NCI-H2196 (cell line): ENCODE measurements at regions not wholly inside any gene's neighbourhood (a gene's known extent, or its start where the extent isn't known, plus 50 kb on each side); places are given as distances from the start of the nearest gene placed in this dataset.
"Not testable (repeated sequence)": the region's sequence is repeated elsewhere in the genome, so short reads cannot be mapped to it uniquely, and the experiment has no call there.

Source experiments
- DNase-seq: peaks from one replicate; lab custom pipeline; 2025; ENCODE audit not compliant: unreplicated experiment; lab: John Stamatoyannopoulos, UW

- no peak for DNase-seq
Observed at GRCh38 chr5:126126574-126126973, 296.6 kb upstream of the GRAMD2B start.

- not testable (repeated sequence) for DNase-seq
Observed at GRCh38 chr5:126127371-126127770, 295.8 kb upstream of the GRAMD2B start.

GRCh38 chr5:126129431-126129830 is 293.8 kb upstream of the GRAMD2B start:
- no peak for DNase-seq

DNA sequence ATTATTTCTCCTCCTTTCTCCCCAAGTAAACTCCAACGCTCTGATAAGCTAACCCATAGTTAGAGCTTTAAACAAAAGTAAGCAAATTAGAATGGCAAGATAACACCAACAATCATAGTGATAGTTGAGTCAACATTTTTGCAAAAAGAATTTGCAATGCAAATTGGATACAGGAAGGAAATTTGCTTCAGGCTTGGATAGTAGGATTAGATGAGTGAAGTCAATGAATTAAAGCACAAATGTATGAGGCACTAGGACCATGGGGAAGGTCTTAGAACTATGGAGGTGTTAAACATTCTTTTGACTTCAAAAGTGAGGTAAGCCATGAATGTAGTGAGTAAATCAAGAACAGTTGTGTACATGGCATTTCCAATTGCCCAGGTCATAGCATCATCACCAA is 289.8 kb upstream of the GRAMD2B start:
- DNase-seq: no peak

GRCh38 chr5:126137891-126138280 is 285.3 kb upstream of the GRAMD2B start:
- DNase-seq: no peak

GRCh38 chr5:126138281-126138931 is 284.8 kb upstream of the GRAMD2B start:
- peak; percentile 41 for DNase-seq

DNA sequence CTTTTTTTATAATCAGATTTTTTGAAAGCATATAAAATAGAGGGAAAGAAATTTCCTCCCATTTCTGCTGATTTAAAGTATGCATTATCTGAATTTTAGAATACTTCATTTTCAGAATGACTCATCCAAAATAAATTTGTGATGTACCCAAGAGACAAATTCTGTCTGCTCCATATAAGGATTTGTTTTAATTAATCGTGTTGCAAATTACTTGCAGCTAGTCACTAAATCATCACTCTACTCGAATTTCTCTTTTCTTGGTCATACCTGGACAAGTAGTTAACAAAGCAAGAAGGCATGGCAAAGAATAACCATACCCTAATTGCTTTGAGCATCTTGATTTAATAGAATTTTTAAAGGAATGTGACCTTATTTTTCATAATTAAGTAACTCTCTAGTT is 284.1 kb upstream of the GRAMD2B start:
- no peak for DNase-seq

DNA sequence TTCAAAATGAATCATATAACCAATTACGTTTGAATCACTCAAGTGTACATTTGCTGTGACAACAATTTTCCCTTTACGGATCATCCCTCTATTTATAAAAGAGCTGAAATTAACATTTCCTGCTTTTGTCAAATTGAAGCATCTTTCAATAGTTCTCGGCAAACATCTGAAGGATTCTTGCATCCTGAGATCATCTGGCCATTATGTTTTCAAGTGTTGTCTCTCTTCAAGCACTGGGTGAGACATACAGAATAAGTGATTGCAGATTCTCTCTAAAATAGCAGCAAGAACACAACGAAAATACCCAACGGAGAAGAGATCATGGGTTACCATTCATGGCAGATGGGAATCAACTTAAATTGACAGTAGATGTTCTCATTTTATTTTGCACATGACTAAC is 283.4 kb upstream of the GRAMD2B start:
- no peak for DNase-seq

DNA sequence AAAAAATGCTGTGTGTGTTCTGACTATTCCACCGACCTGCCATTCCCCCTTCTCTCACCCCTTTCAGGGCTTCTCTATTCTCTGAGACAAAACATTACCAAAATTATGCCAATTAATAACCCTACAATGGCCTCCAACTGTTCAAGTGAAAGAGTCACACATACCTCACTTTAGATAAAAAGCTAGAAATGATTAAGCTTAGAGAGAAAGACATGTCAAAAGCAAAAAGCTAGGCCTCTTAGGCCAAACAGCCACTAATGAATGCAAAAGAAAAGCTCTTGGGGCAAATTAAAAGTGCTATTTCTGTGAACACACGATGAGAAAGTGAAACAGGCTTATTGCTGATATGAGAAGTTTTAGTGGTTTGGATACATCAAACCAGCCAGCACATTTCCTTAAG is 279.6 kb upstream of the GRAMD2B start:
- DNase-seq: no peak

DNA sequence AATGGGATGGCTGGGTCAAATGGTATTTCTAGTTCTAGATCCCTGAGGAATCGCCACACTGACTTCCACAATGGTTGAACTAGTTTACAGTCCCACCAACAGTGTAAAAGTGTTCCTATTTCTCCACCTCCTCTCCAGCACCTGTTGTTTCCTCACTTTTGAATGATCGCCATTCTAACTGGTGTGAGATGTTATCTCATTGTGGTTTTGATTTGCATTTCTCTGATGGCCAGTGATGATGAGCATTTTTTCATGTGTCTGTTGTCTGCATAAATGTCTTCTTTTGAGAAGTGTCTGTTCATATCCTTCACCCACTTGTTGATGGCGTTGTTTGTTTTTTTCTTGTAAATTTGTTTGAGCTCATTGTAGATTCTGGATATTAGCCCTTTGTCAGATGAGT is 272.9 kb upstream of the GRAMD2B start:
- not testable (repeated sequence) for DNase-seq

- not testable (repeated sequence) for DNase-seq
Observed at GRCh38 chr5:126155298-126155697, 267.9 kb upstream of the GRAMD2B start.

DNA sequence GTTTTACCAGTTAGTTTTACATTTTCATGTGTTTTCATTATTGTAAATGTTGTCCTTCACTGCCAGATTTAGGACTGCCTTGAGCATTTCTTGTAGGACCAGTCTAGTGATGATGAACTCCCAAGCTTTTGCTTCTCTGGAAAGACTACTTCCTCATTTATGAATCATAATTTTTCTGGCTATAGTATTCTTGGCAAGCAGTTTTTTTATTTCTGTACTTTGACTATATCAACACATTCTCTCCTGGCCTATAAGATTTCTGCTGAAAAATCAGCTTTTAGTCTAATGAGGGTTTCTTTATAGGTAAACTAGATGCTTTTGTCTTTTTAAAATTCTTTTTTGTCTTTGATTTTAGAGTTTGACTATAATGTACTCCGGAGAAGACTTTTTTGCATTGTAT is 256.8 kb upstream of the GRAMD2B start:
- DNase-seq: no peak

GRCh38 chr5:126168785-126169184 is 254.4 kb upstream of the GRAMD2B start:
- DNase-seq: no peak

- no peak for DNase-seq
Observed at GRCh38 chr5:126171916-126172315, 251.3 kb upstream of the GRAMD2B start.

- DNase-seq: no peak
Observed at GRCh38 chr5:126172812-126173211, 250.4 kb upstream of the GRAMD2B start.

GRCh38 chr5:126178521-126178920 is 244.7 kb upstream of the GRAMD2B start:
- no peak for DNase-seq

GRCh38 chr5:126182971-126183695 is 240.1 kb upstream of the GRAMD2B start:
- DNase-seq: peak; percentile 42

DNA sequence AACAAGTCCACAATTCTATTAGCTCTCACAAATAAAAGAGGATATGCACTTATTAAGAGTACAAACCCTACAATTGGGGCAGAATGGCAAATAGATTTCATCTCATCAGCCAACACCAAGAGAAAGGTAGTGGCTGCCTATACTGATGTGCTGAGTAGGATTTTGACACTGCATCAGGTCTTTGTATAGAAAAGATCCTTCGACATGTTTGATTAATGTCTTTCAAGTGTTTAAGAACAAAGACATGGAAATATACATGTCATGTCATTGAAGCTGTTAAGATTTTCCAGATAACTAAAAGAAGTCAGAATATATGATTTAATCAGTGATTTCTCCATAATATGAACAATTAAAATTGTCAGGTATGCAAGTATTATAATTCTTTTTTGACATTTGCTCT is 238.7 kb upstream of the GRAMD2B start:
- no peak for DNase-seq

DNA sequence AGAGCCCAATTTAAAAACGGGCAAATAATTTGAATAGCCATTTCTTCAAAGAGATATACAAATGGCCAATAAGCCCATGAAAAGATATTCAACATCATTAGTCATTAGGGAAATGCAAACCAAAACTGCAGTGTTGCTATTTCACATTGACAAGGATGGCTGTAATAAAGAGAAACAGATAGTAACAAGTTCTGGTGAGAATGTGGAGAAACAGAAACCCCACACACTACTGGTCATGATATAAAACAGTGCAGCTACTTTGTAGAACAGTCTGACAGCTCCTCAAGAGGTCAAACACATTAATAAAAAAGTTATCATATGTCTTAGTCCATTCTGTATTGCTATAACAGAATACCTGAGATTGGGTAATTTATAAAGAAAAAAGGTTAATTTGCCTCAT is 237.0 kb upstream of the GRAMD2B start:
- DNase-seq: no peak

- no peak for DNase-seq
Observed at GRCh38 chr5:126188804-126189203, 234.4 kb upstream of the GRAMD2B start.

GRCh38 chr5:126189231-126189630 is 234.0 kb upstream of the GRAMD2B start:
- DNase-seq: no peak

GRCh38 chr5:126189862-126190261 is 233.3 kb upstream of the GRAMD2B start:
- DNase-seq: no peak

DNA sequence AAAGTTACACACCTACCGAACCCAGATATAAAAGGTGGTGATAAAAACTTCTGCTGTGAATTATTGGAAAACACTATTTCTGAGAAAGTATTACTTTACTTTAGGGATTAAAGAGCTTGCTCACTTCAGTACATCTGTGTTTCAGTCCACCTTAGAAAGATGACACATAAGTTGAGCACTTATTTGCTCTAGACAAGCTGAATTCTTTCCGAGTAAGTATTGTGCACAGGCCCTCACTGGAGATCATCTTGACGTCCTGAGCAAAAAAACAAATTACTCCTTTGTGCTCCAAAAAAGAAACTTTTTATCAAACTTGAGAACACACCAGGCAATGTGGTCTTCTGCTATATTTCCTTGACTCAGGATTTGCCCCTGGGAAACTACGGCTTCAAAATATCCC is 231.0 kb upstream of the GRAMD2B start:
- DNase-seq: no peak
